ENCODE measurements at regions not wholly inside any gene's neighbourhood (a gene's known extent, or its start where the extent isn't known, plus 50 kb on each side); places are given as distances from the start of the nearest gene placed in this dataset.

DNA sequence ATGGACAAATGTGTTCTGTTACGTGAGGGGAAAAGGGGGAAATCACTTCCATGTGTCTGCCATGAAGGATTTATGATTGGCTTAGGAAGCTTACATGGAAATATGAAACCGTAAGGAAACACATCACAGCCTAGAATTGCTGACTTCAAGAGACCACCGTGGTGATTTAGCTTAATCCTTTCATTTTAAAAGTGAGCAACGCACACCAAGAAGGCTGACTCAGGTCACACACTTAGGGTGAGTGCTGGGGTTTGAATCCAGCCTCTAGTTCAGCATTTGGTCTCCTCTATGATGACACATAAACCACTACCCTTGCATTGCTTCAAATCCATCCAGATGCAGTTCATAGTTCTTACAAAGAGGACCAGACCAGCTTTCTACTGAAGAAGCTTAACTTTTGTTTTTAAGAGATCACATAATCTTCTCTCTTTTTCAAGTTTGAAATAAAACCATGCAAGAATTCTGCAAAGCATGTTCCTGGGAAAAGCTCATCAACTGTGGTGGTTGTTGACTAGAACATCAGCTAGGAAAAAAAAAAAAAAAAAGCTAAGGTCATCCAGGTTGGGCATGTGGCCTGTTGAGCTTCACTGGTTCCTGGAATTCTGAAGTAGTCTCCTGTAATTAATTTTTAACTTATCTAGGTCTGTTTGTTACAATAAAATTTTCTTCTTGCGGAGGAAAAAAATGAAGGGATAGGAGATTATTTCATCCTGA, 60.2 kb upstream of the KL start:
- no peak for TF ChIP-seq POLR2AphosphoS5 (IDR thresholded peaks at IDR 0.05; ENCODE audit: borderline replicate concordance, low read depth, low read length)
- TF ChIP-seq EZH2 (IDR thresholded peaks at IDR 0.05): no peak
- TF ChIP-seq FOXP2 (optimal IDR thresholded peaks at IDR 0.05; ENCODE audit: control extremely low read depth, extremely low read length, insufficient read depth): no peak
